Panc1 (cell line): ENCODE measurements at regions not wholly inside any gene's neighbourhood (a gene's known extent, or its start where the extent isn't known, plus 50 kb on each side); places are given as distances from the start of the nearest gene placed in this dataset.

Experiments
- ATAC-seq: fragments of 200-7000 bp; cut with Tn5 transposase; 2 replicates; pipeline ENCODE4 v1.9.1; 2020; ENCODE audit warnings: mild to moderate bottlenecking, moderate library complexity
- BruUV-seq: library from RNA; stranded (reverse); fragments of 400-500 nt; replicated peaks from 2 replicates; lab custom pipeline; 2021; lab: Mats Ljungman, UMichigan
- CTCF ChIA-PET: fragments of 300-600 bp; sonication (Branson Sonifier 250); formaldehyde crosslinking; loops from one replicate; lab custom pipeline; 2022; ENCODE audit warnings: antibody characterized with exemption; lab: Charles Lee
- POLR2A ChIA-PET: fragments of 300-600 bp; sonication (Branson Sonifier 250); formaldehyde crosslinking; loops from one replicate; lab custom pipeline; 2022; ENCODE audit warnings: antibody characterized with exemption; lab: Charles Lee
- DNase-seq: peaks from one replicate; pipeline ENCODE4 v3.0.0-alpha.2; 2010; ENCODE audit warnings: low read depth, low spot score
- H3K27ac ChIP-seq: 2 replicates; pipeline ENCODE4 v1.5.1; 2011; ENCODE audit warnings: mild to moderate bottlenecking, low read length, inconsistent platforms
- H3K27me3 ChIP-seq: fragments of 200-500 bp; sonication (Bioruptor generic); 2 replicates; pipeline ENCODE4 v1.6.0; 2014; ENCODE audit warnings: low read length, inconsistent platforms; ENCODE audit not compliant: control insufficient read depth, insufficient read depth
- H3K36me3 ChIP-seq: fragments of 200-500 bp; sonication (Bioruptor generic); 2 replicates; pipeline ENCODE4 v1.5.1; 2014; ENCODE audit warnings: inconsistent platforms, mild to moderate bottlenecking, low read length, moderate library complexity; ENCODE audit not compliant: control insufficient read depth, insufficient read depth
- H3K4me1 ChIP-seq: 2 replicates; pipeline ENCODE4 v1.5.1; 2011; ENCODE audit warnings: inconsistent platforms, mild to moderate bottlenecking, low read length, moderate library complexity; ENCODE audit not compliant: control insufficient read depth, insufficient read depth
- H3K4me3 ChIP-seq, 2 experiments: 2 replicates each; pipeline ENCODE4 v1.5.1; 2011 to 2012; ENCODE audit warnings: low read depth in 2 of 2, low read length in 2 of 2, mild to moderate bottlenecking in 2 of 2, inconsistent platforms in 1 of 2, moderate library complexity in 1 of 2
- H3K9me3 ChIP-seq: fragments of 200-500 bp; sonication (Bioruptor generic); 2 replicates; pipeline ENCODE4 v1.5.1; 2014; ENCODE audit warnings: low read depth, mild to moderate bottlenecking, inconsistent platforms, low read length, moderate library complexity; ENCODE audit not compliant: control insufficient read depth, insufficient read depth
- CTCF ChIP-seq: fragments of 450-650 bp; IDR thresholded peaks from 2 replicates; pipeline ENCODE4 v1.5.1; 2017; ENCODE audit warnings: mild to moderate bottlenecking
- POLR2AphosphoS5 ChIP-seq: IDR thresholded peaks from 2 replicates; pipeline ENCODE4 v1.6.1; 2012; ENCODE audit warnings: mild to moderate bottlenecking, low read depth, low read length, moderate library complexity
- REST ChIP-seq, 2 experiments: IDR thresholded peaks; 2 replicates each; pipeline ENCODE4 v1.6.1; 2011 to 2012; ENCODE audit warnings: low read depth in 2 of 2, control low read depth in 1 of 2, low read length in 1 of 2, mild to moderate bottlenecking in 1 of 2, moderate library complexity in 1 of 2; ENCODE audit not compliant: insufficient read depth in 1 of 2
- SIN3A ChIP-seq: IDR thresholded peaks from 2 replicates; pipeline ENCODE4 v1.6.1; 2012; ENCODE audit warnings: low read depth, mild to moderate bottlenecking, low read length, moderate library complexity, borderline replicate concordance; ENCODE audit not compliant: insufficient read depth
- TCF7L2 ChIP-seq: IDR thresholded peaks from 2 replicates; pipeline ENCODE4 v1.6.1; 2011; ENCODE audit warnings: mild to moderate bottlenecking, low read depth, low read length, inconsistent platforms
- in situ Hi-C: cut with HindIII; loops from 2 replicates; pipeline ENCODE4 v1.10.0; 2016; ENCODE audit warnings: low sequenced_read_pairs, low pct_unique_long_range_greater_than_20kb
- intact Hi-C: fragments of 100-400 bp; cut with micrococcal nuclease; formaldehyde crosslinking; loops from one replicate; pipeline ENCODE4 v1.10.0; 2022; ENCODE audit not compliant: unreplicated experiment

- Histone ChIP-seq H3K4me1 (no peaks in the 10 kb centered on the region), H3K27me3 (no peaks in the 10 kb centered on the region), H3K9me3 (no peaks in the 10 kb centered on the region), H3K4me3 (no peak overlapping the region), H3K27ac (no peak overlapping the region), H3K36me3 (no peaks in the 10 kb centered on the region)
- ChIA-PET CTCF (no interaction called here), POLR2A (no interaction called here)
- no peak for DNase-seq
- ATAC-seq = no peak
- intact Hi-C loops (no loop called here), in situ Hi-C loops (no loop called here)
- no peak for TF ChIP-seq REST (IDR thresholded peaks at IDR 0.05; ENCODE audit: insufficient read depth in 1 of 2, low read depth in 2 of 2, low read length in 1 of 2)
- no peak for TF ChIP-seq CTCF
- no peak for TF ChIP-seq SIN3A
- TF ChIP-seq POLR2AphosphoS5 = no peak
- TF ChIP-seq TCF7L2 = no peak
- no TSS peak for BruUV-seq
Measured at GRCh38 chr20:16175322-16175961, 397.8 kb downstream of the KIF16B start.

- intact Hi-C loops (no loop called here), in situ Hi-C loops (no loop called here)
- Histone ChIP-seq H3K9me3 (no peaks in the 10 kb centered on the region), H3K36me3 (no peaks in the 10 kb centered on the region), H3K27ac (no peak overlapping the region), H3K27me3 (no peaks in the 10 kb centered on the region), H3K4me1 (no peaks in the 10 kb centered on the region), H3K4me3 (no peak overlapping the region)
- ChIA-PET CTCF (no interaction called here), POLR2A (no interaction called here)
- no peak for DNase-seq
- no peak for TF ChIP-seq CTCF
- no peak for TF ChIP-seq SIN3A
- TF ChIP-seq TCF7L2 = no peak
- no peak for TF ChIP-seq REST (IDR thresholded peaks at IDR 0.05; ENCODE audit: insufficient read depth in 1 of 2, low read depth in 2 of 2, low read length in 1 of 2)
- TF ChIP-seq POLR2AphosphoS5 = no peak
- BruUV-seq = no TSS peak
- ATAC-seq = no peak
Measured at GRCh38 chr20:16174311-16174710, 398.9 kb downstream of the KIF16B start.
